MM.1S (cell line): ENCODE measurements at regions not wholly inside any gene's neighbourhood (a gene's known extent, or its start where the extent isn't known, plus 50 kb on each side); places are given as distances from the start of the nearest gene placed in this dataset.

ENCODE experiments used
- DNase-seq: peaks from one replicate; pipeline ENCODE4 v3.0.0-alpha.2; 2015
- H2AFZ ChIP-seq: fragments of 300-600 bp; sonication (generic); 2 replicates; pipeline ENCODE4 v1.6.0; 2016; ENCODE audit warnings: antibody characterized with exemption, low read length
- H3F3A ChIP-seq: fragments of 300-600 bp; sonication (generic); 2 replicates; pipeline ENCODE4 v1.6.1; 2016; ENCODE audit warnings: mild to moderate bottlenecking, antibody characterized with exemption, low read length, moderate library complexity, mixed read lengths; ENCODE audit not compliant: insufficient read depth
- H3K27ac ChIP-seq: fragments of 300-600 bp; sonication (generic); 2 replicates; pipeline ENCODE4 v1.5.1; 2016; ENCODE audit warnings: mild to moderate bottlenecking, low read length
- H3K27me3 ChIP-seq: fragments of 300-600 bp; sonication (generic); replicated peaks from 2 replicates; pipeline ENCODE4 v1.6.0; 2016; ENCODE audit warnings: low read length; ENCODE audit not compliant: insufficient read depth
- H3K36me3 ChIP-seq: fragments of 300-600 bp; sonication (generic); replicated peaks from 2 replicates; pipeline ENCODE4 v1.6.1; 2016; ENCODE audit warnings: mild to moderate bottlenecking, low read length, mixed read lengths; ENCODE audit not compliant: insufficient read depth
- H3K4me1 ChIP-seq: fragments of 300-600 bp; sonication (generic); 2 replicates; pipeline ENCODE4 v1.6.1; 2016; ENCODE audit warnings: low read length, mixed read lengths
- H3K4me2 ChIP-seq: fragments of 300-600 bp; sonication (generic); 2 replicates; pipeline ENCODE4 v1.6.0; 2016; ENCODE audit warnings: low read depth, low read length
- H3K4me3 ChIP-seq: fragments of 300-600 bp; sonication (generic); 2 replicates; pipeline ENCODE4 v1.5.1; 2016; ENCODE audit warnings: low read length, mixed read lengths
- H3K79me2 ChIP-seq: fragments of 300-600 bp; sonication (generic); 2 replicates; pipeline ENCODE4 v1.6.1; 2016; ENCODE audit warnings: mixed run types, low read length, mixed read lengths
- H3K9ac ChIP-seq: fragments of 300-600 bp; sonication (generic); 2 replicates; pipeline ENCODE4 v1.6.1; 2016; ENCODE audit warnings: low read length, mixed read lengths
- H3K9me2 ChIP-seq: fragments of 300-600 bp; sonication (generic); replicated peaks from 2 replicates; pipeline ENCODE4 v1.6.1; 2016; ENCODE audit warnings: mild to moderate bottlenecking, low read length, mixed read lengths; ENCODE audit not compliant: insufficient read depth
- H3K9me3 ChIP-seq: fragments of 300-600 bp; sonication (generic); replicated peaks from 2 replicates; pipeline ENCODE4 v1.6.1; 2016; ENCODE audit warnings: mild to moderate bottlenecking, low read length, mixed read lengths; ENCODE audit not compliant: insufficient read depth
- H4K20me1 ChIP-seq: fragments of 300-600 bp; sonication (generic); 2 replicates; pipeline ENCODE4 v1.6.1; 2016; ENCODE audit warnings: mild to moderate bottlenecking, low read length, moderate library complexity, mixed read lengths; ENCODE audit not compliant: insufficient read depth
- EZH2 ChIP-seq: fragments of 300-600 bp; sonication (generic); optimal IDR thresholded peaks from 2 replicates; pipeline ENCODE3; 2017; ENCODE audit warnings: low read depth, mild to moderate bottlenecking, antibody characterized with exemption, low read length, mixed read lengths
- EZH2phosphoT487 ChIP-seq: fragments of 300-600 bp; sonication (generic); IDR thresholded peaks from 2 replicates; pipeline ENCODE4 v1.6.1; 2018; ENCODE audit warnings: antibody characterized with exemption, low read length
- TF ChIP-seq, protein P1 (sequence below): fragments of 300-600 bp; sonication (generic); IDR thresholded peaks from 2 replicates; pipeline ENCODE4 v1.5.1; 2016; ENCODE audit warnings: antibody characterized with exemption, low read length, mixed read lengths

DNA sequence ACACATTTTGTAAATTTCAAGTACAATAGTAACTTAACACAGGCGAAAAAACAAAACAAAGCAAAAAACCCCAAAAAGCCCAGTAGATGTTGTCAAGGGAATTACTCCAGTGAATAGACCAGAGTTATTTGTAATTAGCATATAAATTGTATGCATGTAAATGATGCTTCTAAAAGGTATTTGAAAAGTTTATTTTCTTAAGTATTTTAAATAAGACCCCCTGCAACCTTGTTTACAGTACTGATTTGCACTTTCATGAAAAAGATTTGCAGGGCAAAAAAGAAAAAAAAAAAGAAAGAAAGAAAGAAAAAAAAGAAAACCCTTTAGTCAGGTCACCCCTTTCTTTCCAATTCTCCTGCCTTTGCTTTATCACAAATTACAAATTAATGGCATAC, 372.3 kb upstream of the IRX2 start:
- no peak overlapping the region for H3K4me3 ChIP-seq
- no peaks in the 10 kb centered on the region for H3F3A ChIP-seq
- TF ChIP-seq, protein P1, sequence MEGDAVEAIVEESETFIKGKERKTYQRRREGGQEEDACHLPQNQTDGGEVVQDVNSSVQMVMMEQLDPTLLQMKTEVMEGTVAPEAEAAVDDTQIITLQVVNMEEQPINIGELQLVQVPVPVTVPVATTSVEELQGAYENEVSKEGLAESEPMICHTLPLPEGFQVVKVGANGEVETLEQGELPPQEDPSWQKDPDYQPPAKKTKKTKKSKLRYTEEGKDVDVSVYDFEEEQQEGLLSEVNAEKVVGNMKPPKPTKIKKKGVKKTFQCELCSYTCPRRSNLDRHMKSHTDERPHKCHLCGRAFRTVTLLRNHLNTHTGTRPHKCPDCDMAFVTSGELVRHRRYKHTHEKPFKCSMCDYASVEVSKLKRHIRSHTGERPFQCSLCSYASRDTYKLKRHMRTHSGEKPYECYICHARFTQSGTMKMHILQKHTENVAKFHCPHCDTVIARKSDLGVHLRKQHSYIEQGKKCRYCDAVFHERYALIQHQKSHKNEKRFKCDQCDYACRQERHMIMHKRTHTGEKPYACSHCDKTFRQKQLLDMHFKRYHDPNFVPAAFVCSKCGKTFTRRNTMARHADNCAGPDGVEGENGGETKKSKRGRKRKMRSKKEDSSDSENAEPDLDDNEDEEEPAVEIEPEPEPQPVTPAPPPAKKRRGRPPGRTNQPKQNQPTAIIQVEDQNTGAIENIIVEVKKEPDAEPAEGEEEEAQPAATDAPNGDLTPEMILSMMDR = no peak
- no peaks in the 10 kb centered on the region for H3K36me3 ChIP-seq
- no peaks in the 10 kb centered on the region for H4K20me1 ChIP-seq
- DNase-seq = no peak
- H3K27ac ChIP-seq = no peak overlapping the region
- H3K4me2 ChIP-seq = no peak overlapping the region
- H3K9ac ChIP-seq = no peak overlapping the region
- no peaks in the 10 kb centered on the region for H3K9me3 ChIP-seq
- H3K79me2 ChIP-seq = no peaks in the 10 kb centered on the region
- no peak overlapping the region for H2AFZ ChIP-seq
- peaks cover 5% of the 10 kb centered on the region; the same call in 1 of the 2 replicates for H3K4me1 ChIP-seq
- no peaks in the 10 kb centered on the region for H3K27me3 ChIP-seq
- H3K9me2 ChIP-seq = no peaks in the 10 kb centered on the region

- no peak overlapping the region for H3K27ac ChIP-seq
- H3K4me1 ChIP-seq = 0 out of 2 replicates have a peak, but pooled peaks cover under 1% of the 10 kb centered on the region
- H3K36me3 ChIP-seq = no peaks in the 10 kb centered on the region
- no peak for DNase-seq
- H2AFZ ChIP-seq = no peak overlapping the region
- no peaks in the 10 kb centered on the region for H3K9me3 ChIP-seq
- H3K4me2 ChIP-seq = no peak overlapping the region
- TF ChIP-seq EZH2phosphoT487 = no peak
- TF ChIP-seq EZH2 = no peak
- TF ChIP-seq, protein P1 = no peak
- no peaks in the 10 kb centered on the region for H3K27me3 ChIP-seq
- H4K20me1 ChIP-seq = no peaks in the 10 kb centered on the region
- no peaks in the 10 kb centered on the region for H3F3A ChIP-seq
- no peaks in the 10 kb centered on the region for H3K79me2 ChIP-seq
- H3K9me2 ChIP-seq = no peaks in the 10 kb centered on the region
- H3K4me3 ChIP-seq = no peak overlapping the region
- H3K9ac ChIP-seq = no peak overlapping the region
These were observed 371.7 kb upstream of the IRX2 start for GRCh38 chr5:3122985-3123762.

DNA sequence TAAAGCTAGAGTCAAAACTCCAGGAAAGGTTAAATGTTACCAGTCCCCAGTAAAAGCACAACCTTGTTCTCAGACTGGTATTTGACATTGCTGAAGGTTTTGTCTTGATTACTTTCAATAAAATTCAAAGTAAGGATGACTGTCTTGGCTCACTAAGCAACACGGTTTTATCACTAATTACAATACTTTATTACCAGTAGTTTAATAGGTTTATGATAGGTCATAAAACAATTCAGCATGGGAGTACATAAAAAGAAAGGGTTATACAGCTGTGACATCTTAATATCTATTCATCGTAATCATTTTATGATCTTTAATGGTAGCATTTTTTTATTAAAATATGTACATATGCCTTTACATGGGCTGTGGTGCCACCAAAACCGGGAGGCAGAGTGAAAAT, 370.7 kb upstream of the IRX2 start:
- Histone ChIP-seq H3K9ac (no peak overlapping the region), H3K4me1 (no peaks in the 10 kb centered on the region), H3F3A (no peaks in the 10 kb centered on the region), H4K20me1 (no peaks in the 10 kb centered on the region), H3K9me2 (no peaks in the 10 kb centered on the region), H3K4me2 (no peak overlapping the region), H3K9me3 (no peaks in the 10 kb centered on the region), H3K36me3 (no peaks in the 10 kb centered on the region), H2AFZ (no peak overlapping the region), H3K4me3 (no peak overlapping the region), H3K27ac (no peak overlapping the region), H3K79me2 (no peaks in the 10 kb centered on the region), H3K27me3 (no peaks in the 10 kb centered on the region)
- no peak for DNase-seq
- no peak for TF ChIP-seq EZH2phosphoT487
- TF ChIP-seq, protein P1 = no peak
- no peak for TF ChIP-seq EZH2
